NCI-H524 treated with DMSO at 0.1 percent for 48 hours (cell line): ENCODE measurements at regions not wholly inside any gene's neighbourhood (a gene's known extent, or its start where the extent isn't known, plus 50 kb on each side); places are given as distances from the start of the nearest gene placed in this dataset.
A peak's percentile ranks its signal among the peaks of the same experiment; 100 is the strongest.
"Not testable (repeated sequence)": the region's sequence is repeated elsewhere in the genome, so short reads cannot be mapped to it uniquely, and the experiment has no call there.

Experiments used
- DNase-seq: peaks from one replicate; lab custom pipeline; 2025; lab: John Stamatoyannopoulos, UW

DNA sequence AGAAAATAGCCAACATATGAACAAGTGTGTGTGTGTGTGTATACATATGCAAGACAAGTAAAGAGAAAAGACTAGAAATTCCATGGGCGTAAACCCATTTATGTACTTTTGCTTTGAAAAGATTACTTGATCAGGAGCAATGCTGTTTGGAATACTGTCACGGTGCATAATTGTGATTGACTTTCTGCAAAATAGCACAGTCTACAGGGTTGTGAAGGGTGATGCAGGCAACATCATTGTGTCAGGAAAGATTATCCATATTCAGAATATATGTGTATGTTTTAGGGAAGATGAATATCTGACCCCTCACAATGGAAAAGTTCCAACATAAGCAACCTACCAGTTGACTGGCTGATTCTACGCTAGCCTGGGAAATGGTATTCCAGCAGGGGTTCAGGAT lies 307.7 kb downstream of the JRKL start:
- DNase-seq = no peak

DNA sequence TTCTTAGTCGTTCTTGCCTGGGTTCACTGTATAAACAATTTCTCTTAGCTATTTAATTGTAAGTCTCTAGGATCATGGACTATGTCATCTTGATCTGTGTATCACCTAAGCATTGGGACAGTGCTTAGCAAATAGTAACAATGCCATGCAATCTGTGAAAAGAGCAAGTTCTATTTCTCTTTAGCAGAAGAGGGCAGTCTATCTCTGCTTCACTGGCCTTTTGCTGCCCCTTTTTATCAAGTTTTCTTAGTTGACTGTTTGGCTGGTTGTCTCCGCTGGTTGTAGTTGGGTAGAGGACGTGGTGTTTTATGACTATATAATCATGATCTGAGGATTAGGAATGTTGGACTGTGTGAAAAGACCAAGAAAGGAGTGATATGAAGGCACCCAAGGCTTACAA lies 315.0 kb downstream of the JRKL start:
- DNase-seq = no peak

DNA sequence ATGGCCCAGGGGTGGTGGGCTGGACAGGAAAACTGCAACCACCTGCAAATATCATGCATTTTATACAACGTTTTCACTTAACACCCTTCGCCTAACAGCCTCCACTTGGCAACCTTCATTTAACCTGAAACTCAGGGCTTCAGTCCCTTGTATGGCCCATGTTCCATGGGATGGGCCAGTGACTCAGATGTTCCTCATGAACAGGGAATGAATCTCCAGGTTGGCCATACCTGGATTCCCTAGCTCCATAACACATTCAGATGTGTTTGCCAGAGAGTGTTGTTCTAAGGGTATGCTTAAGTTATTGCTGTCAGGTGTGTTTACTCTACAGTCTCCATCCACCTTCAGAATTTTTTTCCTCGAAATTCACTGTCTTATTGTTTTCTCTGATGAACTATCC lies 316.9 kb downstream of the JRKL start:
- no peak for DNase-seq

DNA sequence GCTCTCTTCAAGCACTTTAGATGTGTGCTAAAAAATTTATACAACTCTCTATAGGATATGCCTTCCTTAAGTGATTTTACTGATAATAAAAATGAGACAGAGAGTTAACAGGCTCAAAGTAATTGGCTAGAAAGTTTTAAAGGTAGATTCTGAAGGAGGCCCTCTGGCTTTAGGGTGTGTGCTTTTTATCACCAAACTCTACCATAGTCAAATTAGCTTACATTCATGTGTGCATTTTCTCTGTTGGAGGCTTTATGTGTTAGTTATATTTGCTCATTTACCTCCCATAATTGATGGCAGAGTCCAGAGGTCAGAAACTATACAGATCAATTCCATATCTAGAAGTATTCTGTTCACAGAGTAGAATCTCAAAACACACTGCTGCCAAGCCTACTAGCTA lies 317.5 kb downstream of the JRKL start:
- no peak for DNase-seq

DNA sequence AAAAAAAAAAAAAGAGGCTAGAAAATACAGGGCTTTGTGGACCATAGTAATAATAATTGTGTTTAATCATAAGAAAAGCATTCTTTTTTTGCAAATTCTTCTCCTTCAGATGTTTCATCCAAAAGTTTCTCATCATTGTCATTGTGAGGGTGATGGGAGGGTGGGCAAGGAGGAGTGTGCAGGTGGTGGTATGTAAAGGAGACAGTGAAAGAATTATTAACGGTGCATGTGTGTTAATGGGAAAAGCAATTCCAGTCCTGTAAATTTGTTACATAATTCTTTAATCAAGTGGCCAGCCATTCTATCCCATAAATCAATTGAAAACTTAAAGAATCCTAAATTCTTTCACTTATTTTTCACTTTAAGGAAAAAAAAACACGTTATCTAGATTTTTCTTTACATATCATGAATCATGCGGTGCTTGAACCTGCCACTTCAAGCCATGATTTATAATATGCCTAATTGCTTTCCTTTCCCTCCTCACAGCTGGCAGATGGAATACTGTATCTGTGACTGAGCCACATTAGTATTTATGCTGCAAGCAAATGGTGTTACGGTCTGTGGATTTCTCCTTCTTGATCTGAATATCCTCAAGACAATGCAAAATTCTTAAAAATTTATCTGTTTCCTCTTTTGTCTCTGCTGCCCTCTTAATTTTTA lies 318.5 kb downstream of the JRKL start:
- DNase-seq = peak; percentile 45

DNA sequence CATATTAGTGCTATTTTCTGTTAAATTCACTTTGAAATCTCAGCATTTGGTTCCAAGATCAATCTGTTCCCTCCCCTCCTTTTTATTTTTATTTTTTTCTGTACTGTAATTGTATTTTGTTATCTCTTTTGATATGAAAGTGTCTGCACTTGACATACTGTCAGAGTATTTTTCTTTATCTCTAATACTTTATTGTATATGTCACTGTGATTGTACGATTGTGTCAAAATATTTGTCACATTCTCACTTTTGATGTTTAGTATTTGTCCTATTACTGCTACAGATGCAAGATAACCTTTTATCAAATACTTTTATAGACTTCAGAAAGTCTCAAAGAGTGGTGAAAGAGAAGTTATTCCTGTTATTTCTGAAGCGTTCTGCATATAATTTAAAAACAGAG lies 323.5 kb downstream of the JRKL start:
- no peak for DNase-seq

DNA sequence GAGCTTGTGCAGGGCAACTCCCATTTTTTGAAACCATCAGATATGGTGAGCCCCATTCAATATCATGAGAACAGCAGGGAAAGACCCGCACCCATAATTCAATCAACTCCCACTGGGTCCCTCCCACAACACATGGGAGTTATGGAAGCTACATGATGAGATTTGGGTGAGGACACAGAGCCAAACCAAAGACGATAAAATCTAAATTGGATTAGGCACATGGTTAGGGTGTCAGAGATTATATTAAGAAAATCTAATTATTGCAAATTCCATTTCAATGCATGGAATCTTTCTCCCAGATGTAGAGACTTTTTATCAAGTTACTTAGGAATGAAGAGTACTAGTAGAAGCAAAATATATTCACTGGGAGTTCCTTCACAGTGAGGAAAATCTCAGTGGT lies 324.9 kb downstream of the JRKL start:
- DNase-seq = no peak

DNA sequence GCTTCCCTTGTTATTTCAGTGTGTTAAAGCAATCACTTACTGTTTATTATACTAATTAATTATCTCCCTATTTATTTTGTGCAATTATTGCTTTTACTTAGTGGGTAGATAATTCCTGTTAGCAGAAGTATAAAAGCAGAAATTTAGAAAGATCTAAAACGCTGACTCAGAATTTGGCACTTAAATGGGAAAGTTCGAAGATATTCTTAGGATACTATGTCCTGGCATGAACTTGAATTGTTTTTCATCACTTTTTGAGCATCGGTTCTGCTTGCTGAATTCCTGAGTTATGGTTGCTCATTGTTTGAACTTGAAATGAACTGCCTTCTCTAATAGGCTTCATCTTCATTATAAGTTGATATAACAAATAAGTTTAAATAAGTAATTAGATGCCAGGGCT lies 325.4 kb downstream of the JRKL start:
- DNase-seq = no peak

DNA sequence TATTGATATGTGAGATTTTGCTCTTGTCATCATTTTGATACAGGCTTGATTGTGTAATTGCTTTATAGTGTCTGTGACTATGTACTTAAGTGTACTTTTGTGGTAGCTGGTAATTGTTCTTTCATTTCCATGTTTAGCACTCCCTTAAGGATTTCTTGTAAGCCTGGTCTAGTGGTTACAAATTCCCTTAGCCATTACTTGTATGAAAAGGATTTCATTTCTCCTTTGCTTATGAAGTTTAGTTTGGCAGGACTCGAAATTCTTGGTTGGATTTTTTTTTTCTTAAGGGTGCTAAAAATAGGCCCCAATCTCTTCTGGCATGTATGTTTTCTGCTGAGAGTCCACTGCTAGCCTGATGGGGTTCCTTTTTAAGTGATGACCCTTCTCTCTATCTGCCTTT lies 346.8 kb downstream of the JRKL start:
- no peak for DNase-seq

DNA sequence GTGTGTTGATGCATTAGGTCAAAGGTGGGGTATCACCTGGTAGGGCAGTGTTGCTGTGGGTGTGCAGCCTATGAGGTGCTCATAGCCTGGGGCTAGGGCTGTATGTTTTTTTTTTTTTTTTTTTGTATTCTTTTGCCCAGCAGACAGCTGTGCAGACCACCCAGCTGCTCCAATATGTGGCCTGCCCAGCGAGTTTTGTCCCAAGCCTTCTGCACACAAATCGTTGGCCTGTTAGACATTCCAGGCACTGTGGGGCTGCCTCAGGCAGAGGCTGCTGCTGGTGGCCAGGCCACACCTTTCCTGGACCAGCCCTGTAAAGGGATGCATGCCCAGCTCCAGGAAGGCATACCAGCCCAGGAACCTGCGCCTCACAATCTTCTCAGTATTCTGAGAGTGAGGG lies 348.5 kb downstream of the JRKL start:
- no peak for DNase-seq

DNA sequence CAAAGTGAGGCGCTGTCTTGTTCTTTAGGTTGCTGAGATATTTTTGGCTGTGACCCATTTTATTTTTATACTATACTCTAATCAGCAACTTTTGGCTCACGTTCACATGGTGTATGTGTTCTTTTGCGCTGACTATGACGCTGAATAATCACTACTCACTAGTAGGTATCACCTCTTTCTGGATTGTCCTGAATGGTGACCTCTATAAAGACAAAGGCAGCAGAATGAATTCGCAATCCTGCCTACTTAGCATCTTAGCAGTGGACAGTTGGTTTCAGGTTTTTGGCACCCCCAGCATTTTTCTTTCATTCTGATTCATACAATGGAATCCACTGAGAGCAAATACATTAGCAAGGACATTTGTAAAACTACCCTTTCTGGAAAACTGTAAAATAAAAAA lies 351.3 kb downstream of the JRKL start:
- no peak for DNase-seq

DNA sequence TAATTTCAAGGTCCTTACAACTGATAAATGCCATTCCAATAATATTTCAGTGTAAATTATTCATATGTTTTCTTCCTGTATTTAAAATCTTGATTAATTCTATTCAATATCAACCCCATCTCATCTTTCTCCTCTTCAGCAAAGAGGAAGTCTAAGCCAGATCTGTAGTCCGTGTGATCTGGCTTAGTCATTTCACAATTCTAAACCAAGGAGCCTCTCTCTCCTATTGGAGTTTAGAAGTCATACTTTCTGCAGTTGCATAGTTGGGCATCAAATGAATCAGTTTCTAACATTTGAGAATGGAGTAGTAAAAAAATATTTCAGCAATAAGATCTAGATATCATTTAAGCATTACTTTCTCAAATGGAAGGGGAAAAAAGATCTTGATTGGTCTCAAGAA lies 354.9 kb downstream of the JRKL start:
- no peak for DNase-seq

DNA sequence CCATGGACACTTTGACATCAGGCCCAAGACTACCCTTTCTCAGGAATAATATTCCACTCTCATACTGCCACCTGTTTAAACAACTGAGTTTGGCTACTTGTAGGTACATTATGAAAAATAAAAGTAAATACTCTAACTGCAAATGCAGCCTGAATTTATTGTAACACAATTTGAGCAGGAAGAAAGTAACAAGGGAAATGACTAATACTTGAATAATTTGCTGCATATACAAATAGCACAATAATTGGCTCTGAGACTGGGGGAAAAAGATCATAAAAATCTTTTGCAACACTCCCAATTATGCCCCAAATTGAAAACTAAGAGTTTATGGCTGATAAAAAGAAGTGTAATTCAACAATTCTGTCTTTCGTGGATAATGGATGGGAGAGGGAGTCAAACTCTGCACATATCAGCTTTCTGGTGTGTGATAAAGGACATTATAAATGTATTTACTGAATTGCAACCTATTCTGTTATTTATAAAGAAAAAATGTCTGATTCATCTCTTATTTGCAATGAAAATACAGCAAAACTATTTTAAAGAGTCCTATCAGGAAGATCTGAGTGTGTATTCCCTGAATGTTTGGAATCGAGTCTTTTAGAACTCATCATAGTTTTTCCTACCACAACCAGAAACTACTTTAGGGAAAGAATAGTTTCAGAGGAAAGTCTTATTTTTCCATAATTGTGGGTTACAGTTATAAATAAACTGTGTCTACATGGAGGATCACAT lies 359.0 kb downstream of the JRKL start:
- DNase-seq = no peak

DNA sequence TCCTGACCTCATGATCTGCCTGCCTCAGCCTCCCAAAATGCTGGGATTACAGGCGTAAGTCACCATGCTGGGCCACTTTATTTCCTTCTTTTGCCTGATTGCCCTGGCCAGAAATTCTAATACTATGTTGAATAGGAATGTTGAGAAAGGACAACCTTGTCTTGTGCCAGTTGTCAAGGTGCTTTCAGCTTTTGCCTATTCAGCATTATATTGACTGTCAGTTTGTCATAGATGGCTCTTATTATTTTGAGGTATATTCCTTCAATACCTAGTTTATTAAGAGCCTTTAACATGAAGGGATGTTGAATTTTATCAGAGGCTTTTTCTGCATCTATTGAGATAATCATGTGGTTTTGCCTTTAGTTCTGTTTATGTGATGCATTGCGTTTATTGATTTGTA lies 362.0 kb downstream of the JRKL start:
- DNase-seq = not testable (repeated sequence)

DNA sequence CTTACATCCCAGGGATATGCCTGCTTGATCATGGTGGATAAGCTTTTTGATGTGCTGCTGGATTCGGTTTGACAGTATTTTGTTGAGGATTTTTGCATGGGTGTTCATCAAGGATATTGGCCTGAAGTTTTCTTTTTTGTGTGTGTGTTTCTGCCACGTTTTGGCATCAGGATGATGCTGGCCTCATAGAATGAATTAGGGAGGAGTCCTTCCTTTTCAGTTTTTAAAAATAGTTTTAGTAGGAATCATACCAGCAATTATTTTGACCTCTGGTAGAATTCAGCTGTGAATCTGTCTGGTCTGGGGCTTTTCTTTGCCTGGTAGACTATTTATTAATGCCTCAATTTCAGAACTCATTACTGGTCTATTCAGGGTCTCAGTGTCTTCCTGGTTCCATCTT lies 362.4 kb downstream of the JRKL start:
- no peak for DNase-seq

DNA sequence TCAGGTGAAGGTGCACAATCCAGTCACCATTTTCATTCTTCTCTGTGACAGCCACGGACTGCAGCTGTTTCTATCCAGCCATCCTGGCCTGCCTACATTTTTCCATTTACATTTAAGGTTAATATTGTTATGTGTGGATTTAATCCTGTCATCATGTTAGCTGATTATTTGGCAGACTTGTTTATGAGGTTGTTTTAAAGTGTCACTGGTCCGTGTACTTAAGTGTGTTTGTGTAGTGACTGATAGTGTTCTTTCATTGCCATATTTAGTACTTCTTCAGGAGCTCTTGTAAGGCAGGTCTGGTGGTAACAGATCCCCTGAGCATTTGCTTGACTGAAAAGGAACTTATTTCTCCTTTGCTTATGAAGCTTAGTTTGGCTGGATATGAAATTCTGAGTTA lies 364.2 kb downstream of the JRKL start:
- no peak for DNase-seq

DNA sequence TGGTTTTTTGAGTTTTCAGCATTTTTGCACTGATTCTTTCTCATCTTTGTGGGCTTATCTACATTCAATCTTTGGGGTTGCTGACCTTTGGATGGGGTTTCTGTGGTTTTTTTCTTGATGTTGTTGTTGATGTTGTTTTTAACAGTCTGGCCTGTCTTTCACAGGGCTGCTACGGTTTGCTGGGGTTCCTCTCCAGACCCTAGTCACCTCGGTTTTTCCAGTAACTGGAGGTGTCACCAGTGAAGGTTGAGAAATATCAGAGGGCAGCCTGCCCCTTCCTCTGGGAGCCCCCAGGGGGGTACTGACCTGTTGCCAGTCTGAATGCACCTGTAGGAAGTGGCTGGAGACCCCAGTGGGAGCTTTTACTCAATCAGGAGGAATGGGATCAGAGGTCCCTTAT lies 365.4 kb downstream of the JRKL start:
- DNase-seq = no peak

DNA sequence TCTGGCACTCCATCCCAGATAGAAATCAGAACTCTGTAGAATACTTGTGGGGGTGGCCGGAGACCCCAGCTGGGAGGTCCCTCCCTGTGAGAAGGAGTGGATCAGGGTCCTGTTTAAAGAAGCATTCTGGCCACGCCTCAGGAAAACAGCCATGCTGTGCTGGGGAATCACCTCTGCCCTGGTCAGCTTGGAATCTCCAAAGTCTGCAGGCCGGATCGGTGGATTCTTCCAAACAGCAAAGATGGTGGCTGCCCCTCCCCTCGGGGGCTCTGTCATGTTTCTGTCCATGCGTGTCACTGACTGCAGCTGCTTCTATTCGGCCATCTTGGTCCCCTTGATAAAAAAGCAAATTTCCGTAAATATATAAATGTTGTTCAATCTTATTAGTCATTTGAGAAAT lies 365.9 kb downstream of the JRKL start:
- DNase-seq = no peak

DNA sequence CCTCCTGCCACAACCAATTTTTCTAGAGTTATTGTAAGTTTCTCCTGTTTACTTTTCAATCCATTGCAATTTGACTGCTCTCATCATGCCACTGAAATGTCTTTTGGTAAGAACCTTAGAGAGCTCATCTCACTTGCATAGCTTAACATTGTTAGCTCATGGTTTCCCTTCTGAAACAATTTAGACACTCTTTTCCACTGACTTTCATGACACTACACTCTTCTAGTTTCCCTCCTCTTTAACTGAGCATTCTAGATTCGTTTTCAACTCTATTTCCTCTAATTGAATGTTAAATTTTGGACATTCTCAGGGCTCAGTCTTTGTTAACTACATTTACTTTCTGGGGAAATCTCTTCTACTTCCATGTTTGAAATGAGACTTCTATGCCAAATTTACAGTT lies 369.1 kb downstream of the JRKL start:
- no peak for DNase-seq

DNA sequence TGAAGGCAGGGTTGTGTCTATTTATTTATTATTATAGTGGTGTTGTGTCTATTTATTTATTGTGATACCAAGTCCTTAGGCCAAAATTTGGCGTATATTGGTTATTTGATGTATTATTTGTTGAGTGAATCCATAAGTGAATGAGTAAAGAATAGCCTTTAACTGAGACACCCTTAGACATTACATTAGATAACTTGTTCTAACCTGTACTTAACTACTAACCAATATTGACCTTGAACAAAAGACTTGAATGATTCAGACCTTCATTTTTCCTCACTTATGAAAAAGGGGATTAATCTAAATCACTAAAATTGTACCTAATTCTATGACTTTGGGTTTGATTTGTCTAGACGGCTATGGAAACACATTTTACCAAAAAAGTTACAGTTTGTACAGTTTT lies 370.5 kb downstream of the JRKL start:
- no peak for DNase-seq

DNA sequence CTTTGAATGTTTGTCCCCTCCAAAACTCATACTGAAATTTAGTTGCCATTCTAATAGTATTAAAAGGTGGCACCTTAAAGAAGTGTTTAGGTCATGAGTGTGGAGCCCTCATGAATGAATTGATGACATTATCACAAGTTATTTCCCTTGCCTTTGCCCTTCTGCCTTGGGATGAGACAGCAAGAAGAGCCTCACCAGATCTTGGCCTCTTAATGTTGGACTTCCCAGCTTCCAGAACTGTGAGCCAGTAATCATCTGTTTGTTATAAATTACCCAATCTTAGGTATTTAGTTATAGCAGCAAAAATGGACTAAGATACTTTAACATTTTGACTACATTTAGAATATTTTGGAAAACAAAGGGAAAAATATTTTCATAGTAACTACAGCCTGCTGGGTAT lies 371.0 kb downstream of the JRKL start:
- DNase-seq = no peak

DNA sequence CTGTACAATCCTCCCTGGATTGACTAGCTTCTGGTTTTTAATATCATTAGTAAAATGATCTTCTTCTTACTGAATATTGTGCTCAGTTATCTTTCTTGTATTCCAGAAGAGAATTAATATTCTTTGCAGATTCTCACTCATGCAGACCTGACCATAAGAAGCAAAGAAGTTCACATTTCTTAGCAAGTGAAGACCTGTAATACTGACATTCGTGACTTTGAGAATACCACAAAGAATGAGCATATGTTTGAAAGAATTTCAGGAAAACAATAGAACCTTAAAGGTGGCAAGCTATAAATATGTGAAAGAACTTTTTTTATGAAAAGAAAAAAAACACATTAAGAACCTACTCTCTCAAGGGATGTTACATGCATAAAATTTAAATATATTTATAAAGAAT lies 371.6 kb downstream of the JRKL start:
- DNase-seq = no peak

DNA sequence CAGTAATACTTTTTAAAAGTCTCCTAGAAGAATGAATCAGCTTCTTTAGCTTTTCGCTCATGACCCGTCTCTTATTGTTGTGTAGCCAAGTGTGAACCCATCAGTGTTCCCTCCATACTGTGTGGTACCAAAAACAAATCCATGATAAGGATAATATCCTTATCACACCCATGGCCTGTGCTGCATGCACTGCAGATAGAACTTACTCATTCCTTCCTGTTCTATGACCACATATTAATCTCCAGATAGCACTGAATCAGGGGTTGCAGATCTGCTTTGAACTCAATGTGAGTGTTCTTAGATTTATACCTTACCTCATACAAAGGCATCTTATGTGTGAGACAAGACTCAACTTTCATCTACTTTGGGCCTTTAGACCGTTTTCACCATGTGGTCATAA lies 373.4 kb downstream of the JRKL start:
- DNase-seq = no peak

DNA sequence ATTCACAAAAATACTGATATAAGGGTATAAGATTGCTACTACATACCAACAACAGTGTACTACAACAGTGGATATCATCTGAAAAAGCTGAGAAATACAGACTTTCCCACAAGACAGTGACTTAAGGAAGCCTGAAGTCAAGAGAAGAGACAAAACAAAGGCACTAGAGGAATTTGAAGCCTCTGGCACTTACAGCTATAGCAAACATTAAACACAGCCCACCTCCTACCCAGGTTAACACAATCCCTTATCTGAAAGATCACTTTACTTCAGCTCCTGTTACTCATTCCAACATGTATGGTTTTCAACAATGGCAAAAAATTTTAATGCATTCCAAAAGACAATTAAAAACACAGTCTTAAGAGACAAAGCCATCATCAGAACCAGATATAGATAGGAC lies 388.5 kb downstream of the JRKL start:
- DNase-seq = no peak
